ENCODE measurements at regions not wholly inside any gene's neighbourhood (a gene's known extent, or its start where the extent isn't known, plus 50 kb on each side); places are given as distances from the start of the nearest gene placed in this dataset.

DNA sequence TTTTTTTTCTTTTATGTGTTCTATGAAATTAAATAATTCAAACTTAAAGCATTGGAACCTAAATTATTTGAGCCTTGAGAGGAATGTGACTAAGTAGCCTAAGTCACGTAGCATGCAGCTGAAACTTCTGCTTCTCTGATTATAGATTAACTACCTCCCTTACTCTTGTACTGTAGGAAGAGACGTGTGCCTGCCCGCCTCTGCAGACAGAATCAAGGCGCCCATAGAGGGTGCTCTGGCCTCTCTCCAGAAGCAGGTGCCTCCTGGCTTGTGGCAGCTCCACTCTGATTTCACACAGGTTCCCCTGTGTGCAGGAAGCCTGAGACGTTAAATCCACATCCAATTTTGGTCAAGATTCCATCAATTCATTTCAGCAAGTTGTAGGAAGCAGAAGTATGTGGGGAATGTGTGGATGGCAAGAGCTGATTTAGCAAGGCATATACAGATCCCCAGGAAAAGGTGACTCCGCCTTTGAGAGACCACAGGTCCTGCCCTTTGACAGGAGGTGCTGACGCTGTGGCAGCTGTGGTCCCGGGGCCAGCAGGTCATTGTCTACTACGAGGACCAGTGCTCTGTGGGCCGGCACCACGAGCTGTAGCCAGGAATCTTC is 1418.8 kb downstream of the CDH11 start:
- DNase-seq, result no peak
- no peaks in the 10 kb centered on the region for H3K4me1 Mint-ChIP-seq
- no peak overlapping the region for H3K27ac Mint-ChIP-seq
- no peaks in the 10 kb centered on the region for H3K27me3 Mint-ChIP-seq
- H3K36me3 ChIP-seq (ENCODE audit: insufficient read depth, low read length), result no peaks in the 10 kb centered on the region
- POLR2A ChIA-PET, result no interaction called here
- no peak overlapping the region for H3K4me3 ChIP-seq (ENCODE audit: low read length)
- H3K36me3 Mint-ChIP-seq, result peaks cover 0 to 1% (median 0%) of the 10 kb centered on the region in 3 donors
- peaks cover 22 to 43% (median 27%) of the 10 kb centered on the region in 5 donors for H3K9me3 Mint-ChIP-seq
- no peak overlapping the region for H3K4me3 Mint-ChIP-seq
- H3K27ac ChIP-seq (ENCODE audit: low read depth, low read length), result no peak overlapping the region
- CTCF ChIA-PET, result no interaction called here
- H3K4me1 ChIP-seq (ENCODE audit: insufficient read depth, low read length), result no peaks in the 10 kb centered on the region
- no peaks in the 10 kb centered on the region for H3K9me3 ChIP-seq (ENCODE audit: low read length)
- no peaks in the 10 kb centered on the region for H3K27me3 ChIP-seq (ENCODE audit: insufficient read depth, low read length, poor library complexity, severe bottlenecking)

DNA sequence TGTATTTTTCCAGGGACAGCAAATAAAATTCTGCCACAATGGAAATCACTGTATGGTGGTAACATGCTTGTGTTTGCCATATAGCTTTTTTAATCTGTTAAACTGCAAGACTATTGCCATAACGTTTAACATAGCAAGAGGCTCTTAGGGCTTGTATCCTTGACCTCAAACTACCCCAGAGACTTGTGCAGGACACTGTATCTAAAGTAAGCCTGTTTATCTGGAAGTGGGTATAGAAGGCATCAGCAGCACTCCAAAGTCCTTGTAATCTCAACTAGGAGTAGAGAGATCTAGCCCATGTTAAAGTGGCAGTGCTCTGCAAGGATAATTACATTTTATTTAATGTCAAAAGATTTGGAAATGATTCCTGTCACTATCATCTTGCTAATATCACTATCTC is 1424.1 kb downstream of the CDH11 start:
- Histone ChIP-seq H3K9me3 (ENCODE audit: low read length) (no peaks in the 10 kb centered on the region), H3K27me3 (ENCODE audit: insufficient read depth, low read length, poor library complexity, severe bottlenecking) (no peaks in the 10 kb centered on the region), H3K4me3 (ENCODE audit: low read length) (no peak overlapping the region), H3K4me1 (ENCODE audit: insufficient read depth, low read length) (no peaks in the 10 kb centered on the region), H3K36me3 (ENCODE audit: insufficient read depth, low read length) (no peaks in the 10 kb centered on the region), H3K27ac (ENCODE audit: low read depth, low read length) (no peak overlapping the region)
- no peak overlapping the region for H3K4me3 Mint-ChIP-seq
- peaks cover 0 to 1% (median 0%) of the 10 kb centered on the region in 3 donors for H3K36me3 Mint-ChIP-seq
- H3K27me3 Mint-ChIP-seq, result no peaks in the 10 kb centered on the region
- no peak overlapping the region for H3K27ac Mint-ChIP-seq
- H3K4me1 Mint-ChIP-seq, result no peaks in the 10 kb centered on the region
- ChIA-PET POLR2A (no interaction called here), CTCF (no interaction called here)
- no peak for DNase-seq
- peaks cover 17 to 34% (median 25%) of the 10 kb centered on the region in 5 donors for H3K9me3 Mint-ChIP-seq

DNA sequence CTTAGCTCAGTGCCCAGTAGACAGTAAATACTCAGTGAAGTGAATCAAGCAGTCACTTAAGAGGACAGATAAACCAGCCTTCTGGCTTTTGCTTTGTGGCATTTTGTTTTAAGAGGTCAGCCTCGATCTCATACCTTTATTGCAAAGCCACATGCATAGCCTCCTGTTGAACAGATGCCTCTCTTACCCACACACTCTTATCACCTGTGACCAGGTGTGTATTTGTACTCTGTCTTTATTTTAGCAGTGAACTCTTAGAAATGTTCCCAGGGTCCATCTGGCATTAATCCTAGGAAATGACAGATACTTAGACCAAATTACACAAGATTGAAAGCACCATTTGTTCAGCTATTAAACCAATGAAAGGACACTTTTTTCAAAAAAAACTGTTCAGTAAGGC is 1426.5 kb downstream of the CDH11 start:
- Mint-ChIP-seq H3K4me1 (no peaks in the 10 kb centered on the region), H3K9me3 (peaks cover 10 to 27% (median 24%) of the 10 kb centered on the region in 5 donors), H3K27me3 (no peaks in the 10 kb centered on the region), H3K36me3 (no peaks in the 10 kb centered on the region), H3K4me3 (no peak overlapping the region), H3K27ac (no peak overlapping the region)
- DNase-seq, result no peak
- Histone ChIP-seq H3K27ac (ENCODE audit: low read depth, low read length) (no peak overlapping the region), H3K4me3 (ENCODE audit: low read length) (no peak overlapping the region), H3K4me1 (ENCODE audit: insufficient read depth, low read length) (no peaks in the 10 kb centered on the region), H3K9me3 (ENCODE audit: low read length) (no peaks in the 10 kb centered on the region), H3K27me3 (ENCODE audit: insufficient read depth, low read length, poor library complexity, severe bottlenecking) (no peaks in the 10 kb centered on the region), H3K36me3 (ENCODE audit: insufficient read depth, low read length) (no peaks in the 10 kb centered on the region)
- POLR2A ChIA-PET, result no interaction called here
- CTCF ChIA-PET, result no interaction called here

- no peaks in the 10 kb centered on the region for H3K27me3 ChIP-seq (ENCODE audit: insufficient read depth, low read length, poor library complexity, severe bottlenecking)
- no peaks in the 10 kb centered on the region for H3K9me3 ChIP-seq (ENCODE audit: low read length)
- H3K9me3 Mint-ChIP-seq, result peaks cover 12 to 35% (median 29%) of the 10 kb centered on the region in 5 donors
- ChIA-PET CTCF (no interaction called here), POLR2A (no interaction called here)
- no peak overlapping the region for H3K4me3 Mint-ChIP-seq
- no peaks in the 10 kb centered on the region for H3K36me3 ChIP-seq (ENCODE audit: insufficient read depth, low read length)
- H3K27me3 Mint-ChIP-seq, result no peaks in the 10 kb centered on the region
- H3K27ac ChIP-seq (ENCODE audit: low read depth, low read length), result no peak overlapping the region
- no peak overlapping the region for H3K27ac Mint-ChIP-seq
- no peak for DNase-seq
- H3K36me3 Mint-ChIP-seq, result no peaks in the 10 kb centered on the region
- H3K4me3 ChIP-seq (ENCODE audit: low read length), result no peak overlapping the region
- H3K4me1 Mint-ChIP-seq, result no peaks in the 10 kb centered on the region
- H3K4me1 ChIP-seq (ENCODE audit: insufficient read depth, low read length), result no peaks in the 10 kb centered on the region
Observed at GRCh38 chr16:63690961-63691360, 1430.9 kb downstream of the CDH11 start.

DNA sequence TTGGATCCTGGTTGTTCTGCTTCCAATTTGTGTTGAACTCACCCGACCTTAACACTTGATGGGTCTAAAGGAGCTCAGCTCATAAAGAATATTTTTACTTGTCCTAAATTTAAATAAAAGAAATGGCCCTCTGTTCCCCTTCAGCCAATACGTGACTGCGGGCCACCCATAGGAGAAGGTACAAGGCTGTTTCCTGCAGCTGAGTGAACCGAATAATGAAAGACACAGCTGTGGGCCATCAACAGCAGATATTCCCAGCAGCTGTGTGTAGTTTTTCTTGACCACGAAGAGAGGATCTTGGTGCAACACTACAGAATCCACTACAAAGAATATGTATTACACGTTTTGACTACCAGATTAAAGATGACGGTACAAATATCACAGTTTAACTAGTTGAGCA is 1431.6 kb downstream of the CDH11 start:
- Histone ChIP-seq H3K4me1 (ENCODE audit: insufficient read depth, low read length) (no peaks in the 10 kb centered on the region), H3K36me3 (ENCODE audit: insufficient read depth, low read length) (no peaks in the 10 kb centered on the region), H3K27me3 (ENCODE audit: insufficient read depth, low read length, poor library complexity, severe bottlenecking) (no peaks in the 10 kb centered on the region), H3K4me3 (ENCODE audit: low read length) (no peak overlapping the region), H3K9me3 (ENCODE audit: low read length) (no peaks in the 10 kb centered on the region), H3K27ac (ENCODE audit: low read depth, low read length) (no peak overlapping the region)
- H3K36me3 Mint-ChIP-seq, result no peaks in the 10 kb centered on the region
- no peak for DNase-seq
- ChIA-PET POLR2A (no interaction called here), CTCF (no interaction called here)
- H3K4me3 Mint-ChIP-seq, result no peak overlapping the region
- peaks cover 12 to 33% (median 29%) of the 10 kb centered on the region in 5 donors for H3K9me3 Mint-ChIP-seq
- no peaks in the 10 kb centered on the region for H3K27me3 Mint-ChIP-seq
- H3K27ac Mint-ChIP-seq, result no peak overlapping the region
- H3K4me1 Mint-ChIP-seq, result no peaks in the 10 kb centered on the region

- no peak overlapping the region for H3K27ac ChIP-seq (ENCODE audit: low read depth, low read length)
- Mint-ChIP-seq H3K4me3 (no peak overlapping the region), H3K4me1 (no peaks in the 10 kb centered on the region), H3K27me3 (no peaks in the 10 kb centered on the region), H3K36me3 (no peaks in the 10 kb centered on the region), H3K9me3 (peaks cover 16 to 33% (median 26%) of the 10 kb centered on the region in 5 donors), H3K27ac (no peak overlapping the region)
- no peaks in the 10 kb centered on the region for H3K27me3 ChIP-seq (ENCODE audit: insufficient read depth, low read length, poor library complexity, severe bottlenecking)
- DNase-seq, result no peak
- no peaks in the 10 kb centered on the region for H3K9me3 ChIP-seq (ENCODE audit: low read length)
- CTCF ChIA-PET, result no interaction called here
- H3K4me1 ChIP-seq (ENCODE audit: insufficient read depth, low read length), result no peaks in the 10 kb centered on the region
- H3K4me3 ChIP-seq (ENCODE audit: low read length), result no peak overlapping the region
- POLR2A ChIA-PET, result no interaction called here
- no peaks in the 10 kb centered on the region for H3K36me3 ChIP-seq (ENCODE audit: insufficient read depth, low read length)
Observed at GRCh38 chr16:63689068-63689467, 1432.8 kb downstream of the CDH11 start.

- no peaks in the 10 kb centered on the region for H3K36me3 Mint-ChIP-seq
- Histone ChIP-seq H3K4me3 (ENCODE audit: low read length) (no peak overlapping the region), H3K4me1 (ENCODE audit: insufficient read depth, low read length) (no peaks in the 10 kb centered on the region), H3K9me3 (ENCODE audit: low read length) (no peaks in the 10 kb centered on the region), H3K36me3 (ENCODE audit: insufficient read depth, low read length) (no peaks in the 10 kb centered on the region), H3K27me3 (ENCODE audit: insufficient read depth, low read length, poor library complexity, severe bottlenecking) (no peaks in the 10 kb centered on the region), H3K27ac (ENCODE audit: low read depth, low read length) (no peak overlapping the region)
- no peaks in the 10 kb centered on the region for H3K27me3 Mint-ChIP-seq
- CTCF ChIA-PET, result no interaction called here
- no peak for DNase-seq
- H3K9me3 Mint-ChIP-seq, result peaks cover 14 to 33% (median 22%) of the 10 kb centered on the region in 5 donors
- POLR2A ChIA-PET, result no interaction called here
- no peaks in the 10 kb centered on the region for H3K4me1 Mint-ChIP-seq
- no peak overlapping the region for H3K27ac Mint-ChIP-seq
- no peak overlapping the region for H3K4me3 Mint-ChIP-seq
Observed at GRCh38 chr16:63684149-63685101, 1437.4 kb downstream of the CDH11 start.

GRCh38 chr16:63682844-63683243 is 1439.0 kb downstream of the CDH11 start:
- H3K36me3 Mint-ChIP-seq, result no peaks in the 10 kb centered on the region
- H3K4me1 Mint-ChIP-seq, result no peaks in the 10 kb centered on the region
- ChIA-PET CTCF (no interaction called here), POLR2A (no interaction called here)
- H3K27me3 Mint-ChIP-seq, result no peaks in the 10 kb centered on the region
- Histone ChIP-seq H3K27ac (ENCODE audit: low read depth, low read length) (no peak overlapping the region), H3K4me3 (ENCODE audit: low read length) (no peak overlapping the region), H3K4me1 (ENCODE audit: insufficient read depth, low read length) (no peaks in the 10 kb centered on the region), H3K36me3 (ENCODE audit: insufficient read depth, low read length) (no peaks in the 10 kb centered on the region), H3K9me3 (ENCODE audit: low read length) (no peaks in the 10 kb centered on the region), H3K27me3 (ENCODE audit: insufficient read depth, low read length, poor library complexity, severe bottlenecking) (no peaks in the 10 kb centered on the region)
- DNase-seq, result no peak
- no peak overlapping the region for H3K4me3 Mint-ChIP-seq
- H3K9me3 Mint-ChIP-seq, result peaks cover 11 to 32% (median 22%) of the 10 kb centered on the region in 5 donors
- no peak overlapping the region for H3K27ac Mint-ChIP-seq

Data from CD8-positive, alpha-beta memory T cell (primary cell).